ENCODE measurements at regions not wholly inside any gene's neighbourhood (a gene's known extent, or its start where the extent isn't known, plus 50 kb on each side); places are given as distances from the start of the nearest gene placed in this dataset.

DNA sequence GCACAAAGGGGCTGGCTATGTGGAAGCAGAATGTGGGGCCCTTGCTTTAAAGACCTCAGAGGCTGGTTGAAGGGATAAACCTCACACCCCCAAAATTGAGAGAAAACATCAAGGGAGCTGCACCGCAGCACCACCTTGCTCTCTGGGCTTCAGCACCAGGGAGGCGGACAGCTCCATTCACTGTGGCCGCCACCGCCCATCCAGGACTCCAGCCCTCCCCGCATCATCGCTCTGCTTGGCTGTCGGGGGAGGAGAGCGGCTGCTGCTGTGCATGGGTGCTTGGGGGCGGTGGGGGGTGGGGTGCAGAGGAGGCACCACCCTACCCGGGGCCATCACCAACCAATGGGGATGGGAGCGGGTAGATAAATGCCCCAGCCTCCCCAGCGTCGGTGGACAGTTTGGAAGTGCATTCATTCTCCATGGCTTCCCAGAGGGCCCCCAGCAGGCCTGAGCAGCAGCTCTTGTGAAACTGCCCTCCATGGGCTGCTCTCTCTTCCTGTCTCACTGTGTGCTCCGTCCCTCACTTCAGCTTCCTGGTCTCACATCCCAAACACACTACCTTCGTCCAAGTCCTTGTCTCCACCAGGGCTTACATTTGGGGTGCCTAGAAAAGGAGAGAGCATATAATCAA is 75.7 kb upstream of the BHLHE23 start:
- no peak for TF ChIP-seq EZH2 (IDR thresholded peaks at IDR 0.05; ENCODE audit: borderline replicate concordance, low read length)
- TF ChIP-seq, protein P1, sequence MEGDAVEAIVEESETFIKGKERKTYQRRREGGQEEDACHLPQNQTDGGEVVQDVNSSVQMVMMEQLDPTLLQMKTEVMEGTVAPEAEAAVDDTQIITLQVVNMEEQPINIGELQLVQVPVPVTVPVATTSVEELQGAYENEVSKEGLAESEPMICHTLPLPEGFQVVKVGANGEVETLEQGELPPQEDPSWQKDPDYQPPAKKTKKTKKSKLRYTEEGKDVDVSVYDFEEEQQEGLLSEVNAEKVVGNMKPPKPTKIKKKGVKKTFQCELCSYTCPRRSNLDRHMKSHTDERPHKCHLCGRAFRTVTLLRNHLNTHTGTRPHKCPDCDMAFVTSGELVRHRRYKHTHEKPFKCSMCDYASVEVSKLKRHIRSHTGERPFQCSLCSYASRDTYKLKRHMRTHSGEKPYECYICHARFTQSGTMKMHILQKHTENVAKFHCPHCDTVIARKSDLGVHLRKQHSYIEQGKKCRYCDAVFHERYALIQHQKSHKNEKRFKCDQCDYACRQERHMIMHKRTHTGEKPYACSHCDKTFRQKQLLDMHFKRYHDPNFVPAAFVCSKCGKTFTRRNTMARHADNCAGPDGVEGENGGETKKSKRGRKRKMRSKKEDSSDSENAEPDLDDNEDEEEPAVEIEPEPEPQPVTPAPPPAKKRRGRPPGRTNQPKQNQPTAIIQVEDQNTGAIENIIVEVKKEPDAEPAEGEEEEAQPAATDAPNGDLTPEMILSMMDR (conservative IDR thresholded peaks at IDR 0.05 in 1 of 2, IDR thresholded peaks at IDR 0.05 in 1 of 2; ENCODE audit: extremely low read depth in 1 of 2, insufficient read depth in 1 of 2, low read depth in 1 of 2, low read length in 2 of 2), result no peak
